ENCODE measurements at regions not wholly inside any gene's neighbourhood (a gene's known extent, or its start where the extent isn't known, plus 50 kb on each side); places are given as distances from the start of the nearest gene placed in this dataset.
"Not testable (repeated sequence)": the region's sequence is repeated elsewhere in the genome, so short reads cannot be mapped to it uniquely, and the experiment has no call there.

GRCh38 chr16:15218856-15219500 lies 124.9 kb upstream of the RRN3 start:
- not testable (repeated sequence) for H3K27me3 ChIP-seq (ENCODE audit: low read length); H3K9ac ChIP-seq (ENCODE audit: low read length)

GRCh38 chr16:15207202-15207981 lies 113.3 kb upstream of the RRN3 start:
- not testable (repeated sequence) for H4K20me1 ChIP-seq (ENCODE audit: insufficient read depth, low read depth, low read length); H3K9me2 ChIP-seq (replicated peaks; ENCODE audit: insufficient read depth, low read length); H2AFZ ChIP-seq (ENCODE audit: low read length); H3K9ac ChIP-seq (ENCODE audit: low read length); H3K27me3 ChIP-seq (ENCODE audit: low read length); H3K79me2 ChIP-seq (ENCODE audit: low read length); H3K9me3 ChIP-seq (ENCODE audit: low read length); H3K4me2 ChIP-seq (ENCODE audit: low read depth, low read length, poor library complexity, severe bottlenecking); H3K4me1 ChIP-seq (ENCODE audit: low read length); DNase-seq; H3K36me3 ChIP-seq (ENCODE audit: insufficient read depth, low read length); H3K27ac ChIP-seq (ENCODE audit: low read length); H3K4me3 ChIP-seq (ENCODE audit: low read length)

More at GRCh38 chr16:15218856-15219500, 124.9 kb upstream of the RRN3 start:
- not testable (repeated sequence) for H3K9me3 ChIP-seq (ENCODE audit: low read length); H3K4me2 ChIP-seq (ENCODE audit: low read depth, low read length, poor library complexity, severe bottlenecking); H3K4me3 ChIP-seq (ENCODE audit: low read length); H3K79me2 ChIP-seq (ENCODE audit: low read length); H3K27ac ChIP-seq (ENCODE audit: low read length); H3K4me1 ChIP-seq (ENCODE audit: low read length); H2AFZ ChIP-seq (ENCODE audit: low read length); DNase-seq; H3K36me3 ChIP-seq (ENCODE audit: insufficient read depth, low read length); H4K20me1 ChIP-seq (ENCODE audit: insufficient read depth, low read depth, low read length); H3K9me2 ChIP-seq (replicated peaks; ENCODE audit: insufficient read depth, low read length)

DNA sequence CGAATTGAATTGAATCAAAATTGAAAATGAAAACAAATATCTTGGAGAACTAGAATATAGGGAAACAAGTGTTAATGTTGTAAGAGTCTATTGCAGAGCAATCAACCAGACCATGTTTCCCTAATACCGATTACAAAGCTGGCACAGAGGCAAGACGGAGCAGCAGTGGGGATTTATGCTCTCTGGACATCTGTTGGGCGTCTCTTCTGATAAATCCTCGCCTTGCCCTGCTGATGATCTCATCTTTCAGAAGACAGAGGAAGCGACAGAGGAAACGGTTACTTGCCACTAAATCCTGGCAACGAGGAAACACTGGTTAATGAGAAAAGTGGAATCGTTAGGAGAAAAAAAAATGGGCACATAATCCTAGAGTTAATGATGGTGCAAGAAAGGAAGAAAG lies 112.4 kb upstream of the RRN3 start:
- not testable (repeated sequence) for H3K9me3 ChIP-seq (ENCODE audit: low read length); H3K4me2 ChIP-seq (ENCODE audit: low read depth, low read length, poor library complexity, severe bottlenecking); H4K20me1 ChIP-seq (ENCODE audit: insufficient read depth, low read depth, low read length); H3K9ac ChIP-seq (ENCODE audit: low read length); H3K4me3 ChIP-seq (ENCODE audit: low read length); H3K27ac ChIP-seq (ENCODE audit: low read length); H3K36me3 ChIP-seq (ENCODE audit: insufficient read depth, low read length); DNase-seq; H3K27me3 ChIP-seq (ENCODE audit: low read length); H3K4me1 ChIP-seq (ENCODE audit: low read length); H2AFZ ChIP-seq (ENCODE audit: low read length); H3K9me2 ChIP-seq (replicated peaks; ENCODE audit: insufficient read depth, low read length); H3K79me2 ChIP-seq (ENCODE audit: low read length)

- not testable (repeated sequence) for H3K27me3 ChIP-seq (ENCODE audit: low read length); H4K20me1 ChIP-seq (ENCODE audit: insufficient read depth, low read depth, low read length); H2AFZ ChIP-seq (ENCODE audit: low read length); H3K4me2 ChIP-seq (ENCODE audit: low read depth, low read length, poor library complexity, severe bottlenecking); H3K9me3 ChIP-seq (ENCODE audit: low read length); H3K9me2 ChIP-seq (replicated peaks; ENCODE audit: insufficient read depth, low read length); H3K4me1 ChIP-seq (ENCODE audit: low read length); H3K9ac ChIP-seq (ENCODE audit: low read length); H3K36me3 ChIP-seq (ENCODE audit: insufficient read depth, low read length); DNase-seq; H3K79me2 ChIP-seq (ENCODE audit: low read length); H3K4me3 ChIP-seq (ENCODE audit: low read length); H3K27ac ChIP-seq (ENCODE audit: low read length)
Measured at GRCh38 chr16:15205939-15206338, 111.9 kb upstream of the RRN3 start.

- not testable (repeated sequence) for H3K79me2 ChIP-seq (ENCODE audit: low read length); H3K9me3 ChIP-seq (ENCODE audit: low read length); H2AFZ ChIP-seq (ENCODE audit: low read length); H3K4me1 ChIP-seq (ENCODE audit: low read length); DNase-seq; H3K27me3 ChIP-seq (ENCODE audit: low read length); H3K4me3 ChIP-seq (ENCODE audit: low read length); H4K20me1 ChIP-seq (ENCODE audit: insufficient read depth, low read depth, low read length); H3K27ac ChIP-seq (ENCODE audit: low read length); H3K9me2 ChIP-seq (replicated peaks; ENCODE audit: insufficient read depth, low read length); H3K4me2 ChIP-seq (ENCODE audit: low read depth, low read length, poor library complexity, severe bottlenecking); H3K36me3 ChIP-seq (ENCODE audit: insufficient read depth, low read length); H3K9ac ChIP-seq (ENCODE audit: low read length)
Measured at GRCh38 chr16:15204571-15204970, 110.5 kb upstream of the RRN3 start.

DNA sequence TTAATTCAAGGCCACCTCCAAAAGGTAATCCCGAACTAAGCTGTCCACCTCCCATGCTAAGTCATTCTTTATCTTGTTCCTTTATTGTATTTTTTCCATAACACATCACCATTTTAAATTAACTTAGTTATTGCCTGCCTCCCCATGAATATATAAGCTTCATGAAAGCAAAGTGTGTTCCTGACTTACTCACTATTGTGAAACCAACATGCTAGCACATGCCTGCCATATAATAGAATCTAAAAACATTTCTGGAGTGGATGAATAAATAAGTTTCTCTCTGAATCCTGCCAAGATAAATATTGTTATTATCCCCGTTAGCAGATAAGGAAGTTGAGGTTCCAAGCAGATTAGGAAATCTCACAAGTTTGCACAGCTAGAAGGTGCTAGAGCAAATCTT lies 98.7 kb upstream of the RRN3 start:
- not testable (repeated sequence) for H3K9ac ChIP-seq (ENCODE audit: low read length); H3K4me2 ChIP-seq (ENCODE audit: low read depth, low read length, poor library complexity, severe bottlenecking); H3K27ac ChIP-seq (ENCODE audit: low read length); DNase-seq; H3K36me3 ChIP-seq (ENCODE audit: insufficient read depth, low read length); H3K4me1 ChIP-seq (ENCODE audit: low read length); H3K9me2 ChIP-seq (replicated peaks; ENCODE audit: insufficient read depth, low read length); H4K20me1 ChIP-seq (ENCODE audit: insufficient read depth, low read depth, low read length); H2AFZ ChIP-seq (ENCODE audit: low read length); H3K4me3 ChIP-seq (ENCODE audit: low read length); H3K27me3 ChIP-seq (ENCODE audit: low read length); H3K79me2 ChIP-seq (ENCODE audit: low read length); H3K9me3 ChIP-seq (ENCODE audit: low read length)

- not testable (repeated sequence) for H3K4me2 ChIP-seq (ENCODE audit: low read depth, low read length, poor library complexity, severe bottlenecking); H3K79me2 ChIP-seq (ENCODE audit: low read length); H3K4me3 ChIP-seq (ENCODE audit: low read length); H3K4me1 ChIP-seq (ENCODE audit: low read length); H4K20me1 ChIP-seq (ENCODE audit: insufficient read depth, low read depth, low read length); H3K27ac ChIP-seq (ENCODE audit: low read length); DNase-seq; H3K9me2 ChIP-seq (replicated peaks; ENCODE audit: insufficient read depth, low read length); H3K9me3 ChIP-seq (ENCODE audit: low read length); H2AFZ ChIP-seq (ENCODE audit: low read length); H3K36me3 ChIP-seq (ENCODE audit: insufficient read depth, low read length); H3K9ac ChIP-seq (ENCODE audit: low read length); H3K27me3 ChIP-seq (ENCODE audit: low read length)
Measured at GRCh38 chr16:15192197-15192596, 98.1 kb upstream of the RRN3 start.

GRCh38 chr16:15189478-15189877 lies 95.4 kb upstream of the RRN3 start:
- DNase-seq; H3K4me2 ChIP-seq (ENCODE audit: low read depth, low read length, poor library complexity, severe bottlenecking); H3K27ac ChIP-seq (ENCODE audit: low read length); H3K9ac ChIP-seq (ENCODE audit: low read length); H2AFZ ChIP-seq (ENCODE audit: low read length); H3K4me1 ChIP-seq (ENCODE audit: low read length); H3K9me2 ChIP-seq (replicated peaks; ENCODE audit: insufficient read depth, low read length); H3K36me3 ChIP-seq (ENCODE audit: insufficient read depth, low read length); H4K20me1 ChIP-seq (ENCODE audit: insufficient read depth, low read depth, low read length); H3K79me2 ChIP-seq (ENCODE audit: low read length); H3K9me3 ChIP-seq (ENCODE audit: low read length); H3K27me3 ChIP-seq (ENCODE audit: low read length); H3K4me3 ChIP-seq (ENCODE audit: low read length): not testable (repeated sequence)
